Esophagus muscularis mucosa (tissue), 3 donors: ENCODE measurements at regions not wholly inside any gene's neighbourhood (a gene's known extent, or its start where the extent isn't known, plus 50 kb on each side); places are given as distances from the start of the nearest gene placed in this dataset.

Experiments
- CTCF ChIP-seq, 3 experiments: fragments of 200-600 bp in 2 of 3; fragments of 450-650 bp in 1 of 3; sonication (generic) in 2 of 3; IDR thresholded peaks; one replicate each; pipeline ENCODE4 v1.5.1; 2017 to 2019; ENCODE audit warnings: antibody characterized with exemption in 3 of 3, mild to moderate bottlenecking in 2 of 3, moderate library complexity in 1 of 3
- POLR2A ChIP-seq: fragments of 450-650 bp; IDR thresholded peaks from one replicate; pipeline ENCODE4 v1.6.1; 2017; ENCODE audit warnings: antibody characterized with exemption, moderate library complexity, mild to moderate bottlenecking, low read depth

DNA sequence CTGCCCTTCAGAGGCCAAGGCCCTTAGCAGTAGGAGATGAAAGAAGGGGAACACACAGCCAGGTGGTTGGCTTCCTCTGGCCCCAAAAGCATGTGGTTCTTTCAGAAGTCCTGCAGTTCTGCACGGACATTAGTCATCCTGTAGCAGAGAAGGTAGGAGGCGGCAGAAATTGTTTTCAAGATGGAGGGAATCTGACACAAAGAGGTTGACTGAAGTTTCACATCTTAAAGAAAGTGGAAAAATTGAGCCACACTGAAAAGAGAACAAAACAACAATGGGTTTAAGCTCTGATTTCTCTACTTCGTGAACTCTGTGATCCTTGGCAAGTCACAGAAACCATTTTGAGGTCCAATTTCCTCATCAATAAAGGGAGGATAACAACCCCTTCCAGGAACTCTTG is 125.3 kb upstream of the DNAH14 start:
- no peak for TF ChIP-seq CTCF (IDR thresholded peaks at IDR 0.05)
- no peak for TF ChIP-seq POLR2A
